ENCODE measurements at regions not wholly inside any gene's neighbourhood (a gene's known extent, or its start where the extent isn't known, plus 50 kb on each side); places are given as distances from the start of the nearest gene placed in this dataset.

DNA sequence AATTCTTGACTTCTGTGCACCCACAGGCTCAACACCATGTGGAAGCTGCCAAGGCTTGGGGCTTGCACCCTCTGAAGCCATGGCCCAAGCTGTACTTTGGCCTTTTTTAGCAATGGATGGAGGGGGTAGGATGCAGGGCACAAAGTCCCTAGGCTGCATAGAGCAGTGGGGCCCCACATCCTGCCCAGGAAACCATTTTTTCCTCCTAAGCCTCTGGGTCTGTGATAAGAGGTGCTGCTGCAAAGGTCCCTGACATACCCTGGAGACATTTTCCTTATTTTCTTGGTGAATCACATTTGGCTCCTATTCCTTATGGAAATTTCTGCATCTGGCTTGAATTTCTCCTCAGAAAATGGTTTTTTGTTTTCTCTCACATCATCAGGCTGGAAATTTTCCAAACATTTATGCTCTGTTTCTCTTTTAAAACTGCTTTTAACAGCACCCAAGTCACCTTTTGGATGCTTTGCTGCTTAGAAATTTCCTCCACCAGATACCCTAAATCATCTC lies 482.7 kb upstream of the TLE4 start:
- TF ChIP-seq NFRKB (IDR thresholded peaks at IDR 0.05), result no peak
- no peak for TF ChIP-seq LEF1 (IDR thresholded peaks at IDR 0.05; ENCODE audit: borderline replicate concordance)
- TF ChIP-seq SUZ12 (IDR thresholded peaks at IDR 0.05), result no peak
- TF ChIP-seq BHLHE40 (IDR thresholded peaks at IDR 0.05; ENCODE audit: borderline replicate concordance), result no peak
- TF ChIP-seq ZNF384 (IDR thresholded peaks at IDR 0.05), result no peak
- no peak for TF ChIP-seq L3MBTL2 (conservative IDR thresholded peaks at IDR 0.05)
- TF ChIP-seq FOXM1 (IDR thresholded peaks at IDR 0.05; ENCODE audit: borderline replicate concordance), result no peak
- no peak for TF ChIP-seq SP1 (IDR thresholded peaks at IDR 0.05)
